ENCODE measurements at regions not wholly inside any gene's neighbourhood (a gene's known extent, or its start where the extent isn't known, plus 50 kb on each side); places are given as distances from the start of the nearest gene placed in this dataset.
"Not testable (repeated sequence)": the region's sequence is repeated elsewhere in the genome, so short reads cannot be mapped to it uniquely, and the experiment has no call there.

GRCh38 chr3:110419096-110419495 lies 652.5 kb upstream of the NECTIN3 start:
- in situ Hi-C loops (cut with HindIII; ENCODE audit: low pct_unique_long_range_greater_than_20kb, low sequenced_read_pairs), result no loop called here
- peak; percentile 13 for DNase-seq (ENCODE audit: low read depth)

DNA sequence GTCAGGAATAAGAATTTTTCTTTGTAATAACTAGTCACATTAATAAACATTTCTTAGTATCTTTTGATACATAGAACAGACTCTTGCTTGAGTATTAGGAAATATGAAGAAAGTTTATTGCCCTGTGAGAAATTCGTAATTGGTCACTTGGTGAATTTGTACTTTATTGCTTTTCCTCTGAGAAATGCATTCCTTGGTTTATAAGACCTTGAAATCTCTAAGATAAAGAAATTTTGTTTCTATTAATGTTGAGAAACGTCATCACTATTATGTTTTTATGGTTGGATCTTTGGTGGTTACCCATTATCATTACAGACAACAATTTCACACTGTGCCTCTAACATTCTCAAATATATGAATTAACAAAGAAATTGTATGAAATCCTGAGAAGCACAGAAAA lies 652.0 kb upstream of the NECTIN3 start:
- DNase-seq (ENCODE audit: low read depth), result no peak
- in situ Hi-C loops (cut with HindIII; ENCODE audit: low pct_unique_long_range_greater_than_20kb, low sequenced_read_pairs), result no loop called here

GRCh38 chr3:110420158-110420641 lies 651.4 kb upstream of the NECTIN3 start:
- DNase-seq (ENCODE audit: low read depth), result peak; percentile 65
- in situ Hi-C loops (cut with HindIII; ENCODE audit: low pct_unique_long_range_greater_than_20kb, low sequenced_read_pairs), result no loop called here

DNA sequence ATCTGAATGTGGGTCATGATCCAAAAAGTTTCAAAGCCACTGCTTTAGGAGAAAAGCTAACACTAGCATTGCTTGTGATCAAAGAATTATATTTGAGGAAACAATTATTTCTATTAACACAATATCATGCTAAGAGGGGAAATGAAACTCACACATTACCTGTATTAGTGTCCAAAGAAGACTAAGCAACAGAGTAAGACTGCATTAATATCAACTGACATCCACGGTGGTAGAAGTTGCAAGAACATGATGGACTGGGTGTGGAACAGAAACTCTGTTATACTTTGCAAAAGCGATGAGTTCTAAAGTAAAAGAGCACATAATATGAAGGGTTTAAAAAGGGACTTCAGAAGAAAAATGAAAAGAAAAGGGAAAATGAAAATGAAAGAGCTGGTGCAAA lies 648.3 kb upstream of the NECTIN3 start:
- in situ Hi-C loops (cut with HindIII; ENCODE audit: low pct_unique_long_range_greater_than_20kb, low sequenced_read_pairs), result no loop called here

DNA sequence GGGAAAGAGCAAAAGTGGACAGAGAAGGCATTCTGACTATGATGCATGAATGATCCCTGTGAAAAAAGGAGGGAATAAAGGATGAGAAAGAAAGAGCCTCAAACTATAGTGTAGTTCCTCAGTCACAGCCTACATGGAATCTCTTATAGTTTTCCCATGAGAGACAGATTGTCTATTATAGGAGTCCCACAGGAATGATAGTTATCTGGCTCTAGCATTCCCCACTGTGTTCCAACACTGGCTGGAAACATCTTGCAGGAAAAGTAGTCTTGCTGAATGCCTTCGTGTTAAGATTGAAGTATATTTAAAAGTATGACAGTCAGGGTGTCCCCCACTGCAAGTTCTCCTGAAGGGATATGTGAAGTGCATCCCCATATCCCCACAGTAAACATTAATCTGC lies 641.5 kb upstream of the NECTIN3 start:
- in situ Hi-C loops (cut with HindIII; ENCODE audit: low pct_unique_long_range_greater_than_20kb, low sequenced_read_pairs), result no loop called here
- no peak for DNase-seq (ENCODE audit: low read depth)

More for the DNA sequence above, 648.3 kb upstream of the NECTIN3 start:
- no peak for DNase-seq (ENCODE audit: low read depth)

DNA sequence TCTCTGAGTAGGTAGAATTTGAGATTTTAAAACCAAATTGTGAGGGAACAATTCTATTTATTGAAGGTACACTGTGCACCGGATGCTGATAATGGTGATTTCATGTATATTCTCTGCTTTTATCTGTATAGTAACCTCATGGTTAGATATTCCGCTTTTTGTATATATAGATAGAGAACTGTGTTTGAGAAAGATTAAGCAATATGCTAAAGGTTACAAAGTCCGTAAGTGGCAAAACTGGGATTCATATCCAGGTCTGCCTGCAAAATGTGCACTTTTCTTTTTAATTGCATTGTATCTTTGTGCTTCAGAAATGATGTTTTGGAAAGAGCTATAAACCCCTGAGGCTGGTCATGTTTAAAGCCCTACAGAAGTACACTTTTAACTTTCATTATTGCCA lies 635.4 kb upstream of the NECTIN3 start:
- no peak for DNase-seq (ENCODE audit: low read depth)
- in situ Hi-C loops (cut with HindIII; ENCODE audit: low pct_unique_long_range_greater_than_20kb, low sequenced_read_pairs), result no loop called here

- in situ Hi-C loops (cut with HindIII; ENCODE audit: low pct_unique_long_range_greater_than_20kb, low sequenced_read_pairs); DNase-seq (ENCODE audit: low read depth): not testable (repeated sequence)
Observed at GRCh38 chr3:110440066-110440653, 631.5 kb upstream of the NECTIN3 start.

DNA sequence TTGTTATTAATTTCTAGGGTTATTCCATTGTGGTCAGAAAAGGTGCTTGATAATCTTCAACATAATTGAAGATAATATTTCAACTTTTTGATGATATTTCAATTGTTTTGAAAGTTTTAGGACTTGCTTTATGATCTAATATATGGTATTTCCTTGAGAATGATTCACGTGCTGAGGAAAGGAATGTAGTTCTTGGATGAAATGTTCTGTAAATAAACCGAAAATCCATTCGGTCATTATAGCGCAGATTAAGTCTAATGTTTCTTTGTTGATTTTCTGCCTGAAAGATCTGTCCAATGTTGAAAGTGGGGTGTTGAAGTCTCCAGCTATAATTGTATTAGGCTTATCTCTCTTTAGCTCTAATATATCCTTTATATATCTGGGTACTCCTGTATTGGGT lies 617.5 kb upstream of the NECTIN3 start:
- in situ Hi-C loops (cut with HindIII; ENCODE audit: low pct_unique_long_range_greater_than_20kb, low sequenced_read_pairs), result no loop called here
- no peak for DNase-seq (ENCODE audit: low read depth)

DNA sequence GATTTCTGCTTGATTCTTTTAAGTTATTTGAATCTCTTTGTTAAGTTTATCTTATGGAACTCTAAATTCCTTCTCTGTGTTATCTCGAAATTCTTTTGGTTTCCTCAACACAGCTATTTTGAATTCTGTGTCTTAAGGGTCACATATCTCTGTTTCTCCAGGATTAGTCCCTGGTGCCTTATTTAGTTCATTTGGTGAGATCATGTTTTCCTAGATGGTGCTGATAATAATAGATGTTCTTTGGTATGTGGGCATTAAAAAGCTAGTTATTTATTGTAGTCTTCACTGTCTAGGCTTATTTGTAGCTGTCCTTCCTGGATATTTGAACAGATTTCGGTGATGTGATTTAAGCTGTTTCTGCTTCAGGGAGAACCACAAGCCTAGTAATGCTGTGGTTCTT lies 615.6 kb upstream of the NECTIN3 start:
- in situ Hi-C loops (cut with HindIII; ENCODE audit: low pct_unique_long_range_greater_than_20kb, low sequenced_read_pairs), result no loop called here
- DNase-seq (ENCODE audit: low read depth), result no peak

DNA sequence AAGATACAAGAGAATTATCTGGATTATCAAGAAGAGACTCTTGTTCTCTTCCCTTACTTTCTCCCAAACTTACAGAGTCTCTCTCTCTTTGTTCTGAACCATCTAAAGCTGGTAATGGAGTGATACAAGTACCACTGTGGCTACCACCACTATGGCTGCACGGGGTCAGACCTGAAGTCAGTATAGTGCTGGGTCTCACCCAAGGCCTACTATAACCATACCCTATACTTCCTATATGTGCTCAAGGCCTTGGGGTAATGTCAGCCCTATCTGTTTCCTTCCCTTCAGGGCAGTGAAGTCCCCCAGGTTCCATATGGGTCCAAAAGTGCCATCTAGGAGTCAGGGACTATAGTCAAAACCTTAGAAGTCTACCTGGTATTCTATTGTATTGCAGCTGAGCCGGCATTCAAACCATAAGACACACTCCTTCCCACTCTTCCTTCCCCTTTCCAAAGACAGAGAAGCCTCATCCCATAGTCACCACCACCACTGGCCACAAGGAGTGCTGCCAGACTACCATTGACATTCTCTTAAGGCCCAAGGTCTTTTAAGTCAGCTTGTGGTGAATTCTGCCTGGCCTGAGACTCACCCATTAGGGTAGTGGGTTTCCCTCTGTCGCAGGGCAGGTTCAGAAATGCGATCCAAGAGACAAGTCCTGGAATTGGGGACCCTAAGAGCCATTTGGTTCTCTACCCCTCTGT lies 615.0 kb upstream of the NECTIN3 start:
- in situ Hi-C loops (cut with HindIII; ENCODE audit: low pct_unique_long_range_greater_than_20kb, low sequenced_read_pairs), result no loop called here
- DNase-seq (ENCODE audit: low read depth), result no peak

GRCh38 chr3:110457508-110457907 lies 614.1 kb upstream of the NECTIN3 start:
- no peak for DNase-seq (ENCODE audit: low read depth)
- in situ Hi-C loops (cut with HindIII; ENCODE audit: low pct_unique_long_range_greater_than_20kb, low sequenced_read_pairs), result no loop called here

- no peak for DNase-seq (ENCODE audit: low read depth)
- in situ Hi-C loops (cut with HindIII; ENCODE audit: low pct_unique_long_range_greater_than_20kb, low sequenced_read_pairs), result no loop called here
Observed at GRCh38 chr3:110459021-110459420, 612.6 kb upstream of the NECTIN3 start.

GRCh38 chr3:110470310-110470709 lies 601.3 kb upstream of the NECTIN3 start:
- in situ Hi-C loops (cut with HindIII; ENCODE audit: low pct_unique_long_range_greater_than_20kb, low sequenced_read_pairs), result no loop called here
- no peak for DNase-seq (ENCODE audit: low read depth)

GRCh38 chr3:110473405-110473804 lies 598.2 kb upstream of the NECTIN3 start:
- in situ Hi-C loops (cut with HindIII; ENCODE audit: low pct_unique_long_range_greater_than_20kb, low sequenced_read_pairs), result no loop called here
- DNase-seq (ENCODE audit: low read depth), result no peak

- in situ Hi-C loops (cut with HindIII; ENCODE audit: low pct_unique_long_range_greater_than_20kb, low sequenced_read_pairs), result no loop called here
- no peak for DNase-seq (ENCODE audit: low read depth)
Observed at GRCh38 chr3:110474397-110474796, 597.2 kb upstream of the NECTIN3 start.

GRCh38 chr3:110478377-110479054 lies 593.1 kb upstream of the NECTIN3 start:
- in situ Hi-C loops (cut with HindIII; ENCODE audit: low pct_unique_long_range_greater_than_20kb, low sequenced_read_pairs), result no loop called here

DNA sequence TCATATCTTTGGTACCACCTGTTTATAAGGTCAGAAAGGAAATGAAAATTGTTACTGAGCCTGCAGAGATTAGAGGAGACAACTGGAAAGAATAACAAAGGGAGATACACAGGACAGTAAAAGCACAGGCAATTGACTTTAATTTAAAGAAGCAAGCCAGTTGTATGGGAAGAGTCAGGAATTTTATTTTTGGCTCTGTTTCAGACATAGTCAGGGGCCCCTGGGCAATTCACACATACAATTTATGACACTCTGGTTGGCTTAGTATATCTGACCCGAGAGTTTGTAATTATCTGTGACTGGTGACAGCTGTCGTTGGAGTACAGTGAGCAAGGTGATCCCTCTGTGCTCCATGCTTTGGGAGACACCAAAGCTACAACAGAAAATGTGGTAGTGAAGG lies 591.9 kb upstream of the NECTIN3 start:
- DNase-seq (ENCODE audit: low read depth), result no peak
- in situ Hi-C loops (cut with HindIII; ENCODE audit: low pct_unique_long_range_greater_than_20kb, low sequenced_read_pairs), result no loop called here

More at GRCh38 chr3:110478377-110479054, 593.1 kb upstream of the NECTIN3 start:
- no peak for DNase-seq (ENCODE audit: low read depth)

- in situ Hi-C loops (cut with HindIII; ENCODE audit: low pct_unique_long_range_greater_than_20kb, low sequenced_read_pairs), result no loop called here
- DNase-seq (ENCODE audit: low read depth), result no peak
Observed at GRCh38 chr3:110485389-110485788, 586.2 kb upstream of the NECTIN3 start.

GRCh38 chr3:110487840-110488239 lies 583.8 kb upstream of the NECTIN3 start:
- no peak for DNase-seq (ENCODE audit: low read depth)
- in situ Hi-C loops (cut with HindIII; ENCODE audit: low pct_unique_long_range_greater_than_20kb, low sequenced_read_pairs), result no loop called here

Data from Caki2 (cell line).